Activated gamma-delta T cell treated with Interleukin-2 at 50 U/mL for 16 hours (primary cell): ENCODE measurements at regions not wholly inside any gene's neighbourhood (a gene's known extent, or its start where the extent isn't known, plus 50 kb on each side); places are given as distances from the start of the nearest gene placed in this dataset.
"Not testable (repeated sequence)": the region's sequence is repeated elsewhere in the genome, so short reads cannot be mapped to it uniquely, and the experiment has no call there.

Experiments used
- DNase-seq: peaks from one replicate; pipeline ENCODE4 v3.0.0-alpha.2; 2020

GRCh38 chr5:152177626-152178349, 227.3 kb downstream of the NMUR2 start:
- no peak for DNase-seq

- DNase-seq: no peak
Observed at GRCh38 chr5:152171888-152172287, 233.2 kb downstream of the NMUR2 start.

- DNase-seq: no peak
Observed at GRCh38 chr5:152170350-152170749, 234.7 kb downstream of the NMUR2 start.

GRCh38 chr5:152164860-152165259, 240.2 kb upstream of the GLRA1 start:
- no peak for DNase-seq

- DNase-seq: not testable (repeated sequence)
Observed at GRCh38 chr5:152159894-152160293, 235.2 kb upstream of the GLRA1 start.

GRCh38 chr5:152154452-152154851, 229.8 kb upstream of the GLRA1 start:
- DNase-seq: not testable (repeated sequence)

- DNase-seq: no peak
Observed at GRCh38 chr5:152151940-152152339, 227.3 kb upstream of the GLRA1 start.

GRCh38 chr5:152151113-152151512, 226.5 kb upstream of the GLRA1 start:
- DNase-seq: no peak

- no peak for DNase-seq
Observed at GRCh38 chr5:152147286-152147685, 222.6 kb upstream of the GLRA1 start.

- no peak for DNase-seq
Observed at GRCh38 chr5:152146566-152146965, 221.9 kb upstream of the GLRA1 start.

GRCh38 chr5:152144556-152144955, 219.9 kb upstream of the GLRA1 start:
- DNase-seq: no peak

- DNase-seq: no peak
Observed at GRCh38 chr5:152144030-152144429, 219.4 kb upstream of the GLRA1 start.

- peak; percentile 50 for DNase-seq
Observed at GRCh38 chr5:152142840-152143469, 218.3 kb upstream of the GLRA1 start.

GRCh38 chr5:152140347-152140746, 215.7 kb upstream of the GLRA1 start:
- no peak for DNase-seq

- DNase-seq: no peak
Observed at GRCh38 chr5:152137063-152137462, 212.4 kb upstream of the GLRA1 start.

- DNase-seq: no peak
Observed at GRCh38 chr5:152136321-152136720, 211.7 kb upstream of the GLRA1 start.

GRCh38 chr5:152135827-152136226, 211.2 kb upstream of the GLRA1 start:
- no peak for DNase-seq

GRCh38 chr5:152125661-152126205, 201.1 kb upstream of the GLRA1 start:
- no peak for DNase-seq

GRCh38 chr5:152124409-152125041, 199.9 kb upstream of the GLRA1 start:
- DNase-seq: no peak

GRCh38 chr5:152118676-152119470, 194.2 kb upstream of the GLRA1 start:
- no peak for DNase-seq

GRCh38 chr5:152116934-152117333, 192.3 kb upstream of the GLRA1 start:
- DNase-seq: no peak

GRCh38 chr5:152113401-152113800, 188.8 kb upstream of the GLRA1 start:
- DNase-seq: peak; percentile 4

GRCh38 chr5:152107220-152107619, 182.6 kb upstream of the GLRA1 start:
- DNase-seq: no peak
